Dermis blood vessel endothelial cell (primary cell): ENCODE measurements at regions not wholly inside any gene's neighbourhood (a gene's known extent, or its start where the extent isn't known, plus 50 kb on each side); places are given as distances from the start of the nearest gene placed in this dataset.
"Not testable (repeated sequence)": the region's sequence is repeated elsewhere in the genome, so short reads cannot be mapped to it uniquely, and the experiment has no call there.

Experiments used
- DNase-seq: peaks from one replicate; pipeline ENCODE4 v3.0.0; 2010

DNA sequence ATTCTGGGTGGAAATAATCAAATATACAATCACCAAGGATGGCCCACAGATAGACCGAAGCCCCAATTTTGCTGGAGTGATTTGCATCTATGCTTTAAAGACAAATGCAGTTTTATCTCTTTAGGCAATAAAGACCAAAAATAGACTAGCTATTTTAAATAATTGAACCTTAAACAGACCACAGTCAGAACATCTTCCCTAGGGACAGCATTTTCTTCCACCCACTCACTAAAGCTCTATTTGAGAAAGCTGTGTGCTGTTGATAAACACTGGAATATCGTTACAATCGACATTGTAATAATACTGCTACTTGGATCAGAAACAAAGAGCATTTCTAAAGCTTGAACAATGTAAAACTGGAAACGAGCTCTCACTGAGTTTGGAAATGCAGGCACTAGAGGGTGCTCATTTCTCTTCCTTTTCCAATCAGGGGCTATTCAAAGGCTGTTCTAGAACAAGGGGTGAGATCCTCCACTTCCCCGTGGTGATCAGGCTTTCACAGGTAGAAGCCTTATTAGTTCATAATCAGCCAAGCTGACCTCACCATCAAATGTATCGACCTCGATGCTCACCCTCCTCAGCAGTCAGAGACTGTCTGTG lies 209.3 kb upstream of the PRSS58 start:
- DNase-seq: not testable (repeated sequence)

DNA sequence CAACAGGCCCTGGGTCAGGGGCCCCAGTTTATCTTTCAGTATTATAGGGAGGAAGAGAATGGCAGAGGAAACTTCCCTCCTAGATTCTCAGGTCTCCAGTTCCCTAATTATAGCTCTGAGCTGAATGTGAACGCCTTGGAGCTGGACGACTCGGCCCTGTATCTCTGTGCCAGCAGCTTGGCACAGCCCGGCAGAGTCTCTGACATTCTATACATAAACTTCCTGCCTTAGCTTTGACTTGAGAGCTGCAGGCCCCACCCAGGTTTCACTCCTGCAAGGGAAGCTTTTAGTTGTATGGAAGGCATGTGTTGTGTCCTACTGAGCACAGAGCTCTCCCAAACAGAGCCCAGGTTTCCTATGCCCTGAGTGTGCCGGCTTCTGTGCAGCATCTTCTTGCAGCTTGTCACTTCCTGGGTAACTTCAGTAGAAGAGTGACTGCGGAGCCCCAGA lies 205.6 kb upstream of the PRSS58 start:
- DNase-seq: no peak

DNA sequence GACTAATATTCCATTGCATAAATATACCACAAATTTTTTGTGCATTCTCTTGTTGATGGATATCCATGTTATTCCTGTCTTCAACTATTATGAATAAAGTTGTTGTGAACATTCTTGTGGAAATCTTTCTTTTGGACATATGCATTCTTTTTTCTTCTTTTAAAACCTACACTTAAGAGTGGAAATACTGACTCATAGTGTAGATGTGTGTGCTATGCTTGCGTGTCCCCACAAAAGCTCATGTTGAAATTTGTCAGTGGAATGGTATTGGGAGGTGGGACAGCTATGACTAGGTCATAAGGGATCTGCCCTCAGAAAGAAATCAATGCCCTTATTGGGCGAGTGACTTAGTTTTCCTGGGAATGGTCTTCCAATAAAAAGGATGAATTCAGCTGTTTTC lies 203.6 kb upstream of the PRSS58 start:
- no peak for DNase-seq

DNA sequence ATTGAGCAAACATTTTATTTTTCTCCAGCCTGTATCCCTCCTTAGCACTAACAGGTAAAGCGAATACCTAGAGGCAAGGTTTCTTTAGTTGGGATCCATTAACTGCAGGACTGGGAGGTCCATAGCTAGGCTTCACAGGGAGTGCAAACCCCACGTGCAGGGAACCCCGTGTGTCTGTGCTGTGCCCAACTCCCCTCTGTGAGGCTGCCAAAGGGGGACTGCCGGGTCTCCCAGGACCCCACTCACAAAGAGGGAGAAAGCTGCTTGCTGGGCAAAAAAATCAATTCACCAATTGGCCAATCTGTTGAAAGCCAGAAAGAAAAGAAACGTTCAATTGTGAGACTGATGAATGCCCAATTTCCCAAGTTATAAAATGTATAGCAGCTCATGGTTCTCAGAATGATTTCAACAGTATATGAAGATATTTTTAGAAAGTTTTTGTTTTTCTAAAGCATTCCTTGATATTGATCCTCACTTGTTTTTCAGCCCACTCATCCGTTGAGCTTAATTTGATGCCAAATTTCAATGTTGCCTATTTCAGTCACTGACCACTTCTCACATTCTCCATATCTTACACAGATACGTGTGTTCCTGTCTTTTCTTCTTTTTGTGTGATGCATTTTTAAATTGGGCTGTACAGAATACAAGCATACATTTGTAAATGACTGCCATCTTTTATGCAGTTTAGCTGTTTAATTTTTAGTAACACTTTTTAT lies 202.7 kb upstream of the PRSS58 start:
- DNase-seq: no peak

DNA sequence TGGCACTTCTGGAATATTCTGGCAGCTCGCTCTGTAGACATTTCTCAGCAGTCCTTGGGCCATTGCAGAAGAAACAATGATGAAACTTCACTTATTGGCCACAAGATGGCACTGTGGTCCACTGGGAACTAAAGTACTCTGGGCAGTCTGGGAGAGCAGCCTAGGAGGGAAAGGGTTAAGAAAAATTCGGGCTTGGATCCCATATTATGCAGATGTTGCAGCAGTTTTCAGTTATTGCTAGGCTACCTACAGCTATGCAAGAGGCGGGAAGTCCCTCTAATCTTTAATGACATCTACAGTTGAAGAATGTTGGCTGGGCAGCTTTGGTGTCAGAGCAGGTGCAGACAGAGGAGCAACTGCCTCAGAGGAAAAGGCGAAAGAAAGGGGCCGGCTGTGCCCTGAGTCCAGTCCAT lies 201.7 kb upstream of the PRSS58 start:
- peak; percentile 81 for DNase-seq

DNA sequence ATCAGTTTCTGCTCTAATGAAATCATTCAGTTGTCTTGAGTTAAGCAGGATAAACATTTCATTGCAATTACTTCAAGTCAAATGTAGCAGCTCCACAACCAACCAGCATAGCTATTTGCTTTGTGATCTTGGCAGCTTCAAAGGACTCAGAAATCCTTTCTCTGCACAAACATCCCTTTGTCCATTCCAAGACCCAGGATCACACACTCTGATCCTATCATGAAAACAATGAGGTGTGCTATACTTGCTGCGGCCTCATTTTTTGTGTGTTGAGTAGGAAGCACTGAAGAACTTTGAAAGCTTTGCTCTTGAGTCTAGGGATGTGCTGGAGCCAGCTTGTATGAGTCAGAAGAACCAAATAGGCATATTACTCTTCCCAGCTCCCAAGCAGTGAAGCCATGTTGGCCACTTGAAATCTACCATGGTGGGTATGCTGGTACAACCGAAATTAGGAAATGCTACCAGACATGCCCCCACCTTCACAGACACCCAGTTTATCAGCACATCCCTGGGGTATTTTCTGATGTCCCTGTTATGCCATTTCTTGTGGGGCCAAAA lies 199.4 kb upstream of the PRSS58 start:
- DNase-seq: no peak

DNA sequence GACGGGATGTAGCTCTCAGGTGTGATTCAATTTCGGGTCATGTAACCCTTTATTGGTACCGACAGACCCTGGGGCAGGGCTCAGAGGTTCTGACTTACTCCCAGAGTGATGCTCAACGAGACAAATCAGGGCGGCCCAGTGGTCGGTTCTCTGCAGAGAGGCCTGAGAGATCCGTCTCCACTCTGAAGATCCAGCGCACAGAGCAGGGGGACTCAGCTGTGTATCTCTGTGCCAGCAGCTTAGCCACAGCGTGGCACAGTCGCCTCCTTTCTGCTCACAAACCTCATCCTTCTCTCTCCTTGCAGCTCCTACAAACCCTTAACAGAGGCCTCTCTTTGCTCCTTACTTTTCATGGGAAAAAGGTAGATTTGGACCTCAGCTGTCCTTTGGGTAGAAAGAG lies 197.5 kb upstream of the PRSS58 start:
- no peak for DNase-seq

DNA sequence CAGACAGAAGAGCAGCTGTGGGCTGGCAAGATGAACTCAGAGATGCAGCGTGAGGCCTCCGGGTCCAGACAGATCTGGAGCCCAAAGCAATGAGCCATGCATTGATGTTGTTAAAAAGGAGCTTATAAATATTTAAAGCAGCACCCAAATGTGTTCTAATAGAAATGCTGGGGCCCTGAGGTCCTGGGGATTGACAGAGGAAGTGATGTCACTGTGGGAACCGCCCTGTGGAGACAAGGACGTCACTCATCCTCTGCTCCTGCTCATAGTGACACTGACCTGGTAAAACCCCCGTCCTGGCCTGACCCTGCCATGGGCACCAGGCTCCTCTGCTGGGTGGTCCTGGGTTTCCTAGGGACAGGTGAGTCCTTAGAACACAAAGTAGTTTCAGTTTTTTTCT lies 197.0 kb upstream of the PRSS58 start:
- DNase-seq: no peak

DNA sequence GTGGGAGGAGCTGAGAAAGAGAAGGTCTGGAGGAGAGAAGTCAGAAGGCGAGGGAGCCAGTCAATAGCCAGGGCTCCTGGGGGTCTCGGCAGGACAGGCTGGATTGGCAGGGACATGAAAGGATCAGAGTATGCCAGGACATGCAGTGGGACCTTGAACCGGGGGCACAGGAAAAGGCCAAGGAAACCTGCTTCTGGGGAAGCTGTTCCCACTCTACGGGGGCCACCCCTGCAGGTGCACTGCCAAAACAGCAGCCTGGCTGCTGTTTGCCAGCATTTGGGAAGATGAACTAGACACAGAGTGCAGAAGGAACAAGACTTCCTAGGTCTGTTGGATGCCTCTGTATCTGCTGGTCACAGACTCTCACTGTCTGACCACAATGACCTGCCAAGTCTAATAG lies 194.9 kb upstream of the PRSS58 start:
- no peak for DNase-seq

DNA sequence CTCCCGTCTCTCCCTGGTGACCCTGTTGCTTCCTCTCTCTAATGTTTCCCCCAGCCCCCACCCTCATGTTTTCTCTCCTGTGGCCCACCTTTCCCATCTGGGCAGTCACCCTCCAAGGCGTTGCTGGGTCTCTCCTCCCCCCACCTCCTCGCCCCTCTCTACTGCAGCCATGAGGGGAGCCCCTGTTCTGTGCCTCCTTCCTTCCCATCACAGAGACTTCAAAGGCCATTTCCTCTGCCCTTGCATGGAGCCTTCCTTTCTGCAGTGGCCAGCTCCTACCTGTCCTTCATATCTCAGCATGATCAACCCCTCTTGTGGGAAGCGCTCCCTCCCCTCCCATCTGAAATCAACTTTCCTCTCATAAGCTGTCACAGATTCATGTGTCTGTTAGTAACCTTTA lies 194.0 kb upstream of the PRSS58 start:
- no peak for DNase-seq

DNA sequence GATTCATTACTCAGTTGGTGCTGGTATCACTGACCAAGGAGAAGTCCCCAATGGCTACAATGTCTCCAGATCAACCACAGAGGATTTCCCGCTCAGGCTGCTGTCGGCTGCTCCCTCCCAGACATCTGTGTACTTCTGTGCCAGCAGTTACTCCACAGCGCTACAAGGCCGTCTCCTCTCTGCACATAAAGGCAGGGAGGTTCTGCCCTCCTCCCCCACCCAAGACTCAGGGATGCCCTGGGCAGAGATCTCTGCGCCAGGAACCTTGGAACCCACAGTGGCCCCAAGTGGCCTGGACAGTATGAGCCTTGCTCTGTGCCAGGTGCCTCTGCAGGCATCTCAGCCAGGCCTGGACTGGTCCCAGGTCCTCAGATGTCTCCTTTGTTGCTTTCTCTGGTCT lies 193.4 kb upstream of the PRSS58 start:
- DNase-seq: no peak

DNA sequence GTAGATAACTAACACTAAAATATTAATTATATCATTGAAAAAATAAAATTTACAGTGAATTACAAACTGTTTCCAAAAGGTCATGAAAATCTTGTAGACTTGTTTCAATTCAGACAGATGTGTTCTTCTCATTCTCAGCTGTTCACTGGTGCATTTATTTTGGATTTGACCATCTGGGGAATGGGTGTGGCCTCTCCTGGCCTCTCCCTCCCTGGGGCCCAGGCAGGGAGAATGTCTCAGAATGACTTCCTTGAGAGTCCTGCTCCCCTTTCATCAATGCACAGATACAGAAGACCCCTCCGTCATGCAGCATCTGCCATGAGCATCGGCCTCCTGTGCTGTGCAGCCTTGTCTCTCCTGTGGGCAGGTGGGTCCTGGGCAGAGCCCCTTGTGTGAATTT lies 192.8 kb upstream of the PRSS58 start:
- DNase-seq: no peak

DNA sequence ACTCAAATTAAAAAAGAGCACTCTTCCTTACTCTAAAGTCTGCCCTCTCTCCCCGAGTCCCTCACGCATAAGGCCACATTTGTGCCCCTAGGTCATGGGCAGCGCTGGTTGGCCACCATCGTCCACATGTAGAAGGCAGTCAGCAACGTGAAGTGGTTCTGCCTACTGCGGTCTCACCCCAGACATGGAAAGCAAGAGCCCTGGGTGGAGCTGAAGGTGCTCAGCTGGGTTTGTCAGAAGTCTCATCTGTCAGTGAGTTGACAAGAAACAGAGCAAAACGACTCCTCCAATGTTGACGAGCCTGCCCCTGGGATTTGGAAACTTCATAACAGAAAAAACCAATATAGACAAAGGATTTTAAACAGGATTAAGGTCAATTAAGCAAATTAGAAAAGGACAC lies 192.3 kb upstream of the PRSS58 start:
- no peak for DNase-seq

DNA sequence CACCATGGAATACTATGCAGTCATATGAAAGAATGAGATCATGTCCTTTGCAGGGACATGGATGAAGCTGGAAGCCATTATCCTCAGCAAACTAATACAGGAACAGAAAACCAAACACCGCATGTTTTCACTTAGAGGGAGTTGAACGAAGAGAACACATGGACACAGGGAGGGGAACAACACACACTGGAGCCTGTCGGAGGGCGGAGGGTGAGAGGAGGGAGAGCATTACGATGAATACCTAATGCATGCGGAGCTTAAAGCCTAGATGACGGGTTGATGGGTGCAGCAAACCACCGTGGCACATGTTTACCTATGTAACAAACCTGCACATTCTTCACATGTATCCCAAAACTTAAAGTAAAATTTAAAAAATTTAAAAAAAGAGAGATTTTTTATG lies 191.0 kb upstream of the PRSS58 start:
- DNase-seq: not testable (repeated sequence)

DNA sequence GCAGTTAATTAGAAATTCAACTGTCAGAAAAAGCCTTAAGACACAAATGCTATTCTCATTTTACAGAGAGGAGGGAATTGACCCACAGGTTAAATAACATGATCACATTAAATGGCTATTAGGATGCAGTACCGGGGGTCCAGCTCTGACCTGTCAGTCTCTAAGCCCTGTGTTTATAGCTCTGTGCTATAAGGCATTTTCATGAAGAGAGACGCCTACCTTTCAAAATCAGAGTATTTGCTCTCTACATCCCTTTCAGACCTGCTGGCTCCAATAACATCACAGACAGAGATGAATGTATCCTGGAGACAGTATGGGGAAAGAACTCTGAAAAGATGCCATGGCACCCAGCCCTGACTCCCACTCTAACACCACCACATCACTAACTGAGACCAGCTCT lies 189.9 kb upstream of the PRSS58 start:
- DNase-seq: no peak

DNA sequence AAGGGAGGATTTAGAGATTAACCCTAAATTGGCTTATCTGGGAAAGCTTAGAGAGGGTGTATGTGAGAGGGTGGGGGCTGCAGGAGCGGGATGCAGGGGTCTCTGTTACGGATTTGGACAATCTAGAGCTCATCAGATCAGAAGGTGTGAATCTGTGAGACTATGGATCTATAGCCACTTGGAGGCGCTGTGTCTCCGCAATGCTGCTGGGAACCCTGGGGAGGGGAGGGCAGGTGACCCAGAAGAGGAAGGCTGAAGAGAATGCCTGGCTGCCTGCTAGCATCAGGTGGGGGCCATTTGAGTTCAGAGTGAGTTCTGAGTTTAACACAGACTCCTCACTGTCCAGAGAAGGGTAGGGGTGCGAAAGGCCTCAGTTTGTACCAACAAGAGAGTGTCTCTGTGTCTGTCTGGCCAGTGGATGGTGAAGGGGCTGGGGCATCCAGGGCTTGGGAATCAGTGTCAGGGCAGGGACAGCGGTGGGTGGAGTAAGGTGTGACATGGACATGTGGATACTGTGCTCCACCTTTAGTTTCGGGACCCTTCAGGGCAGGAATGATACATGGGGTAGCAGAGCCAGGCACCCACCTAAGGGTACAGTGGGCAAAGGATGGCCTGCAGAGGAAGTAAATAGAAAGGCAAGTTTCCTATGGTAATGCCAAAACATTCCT lies 187.3 kb upstream of the PRSS58 start:
- no peak for DNase-seq

DNA sequence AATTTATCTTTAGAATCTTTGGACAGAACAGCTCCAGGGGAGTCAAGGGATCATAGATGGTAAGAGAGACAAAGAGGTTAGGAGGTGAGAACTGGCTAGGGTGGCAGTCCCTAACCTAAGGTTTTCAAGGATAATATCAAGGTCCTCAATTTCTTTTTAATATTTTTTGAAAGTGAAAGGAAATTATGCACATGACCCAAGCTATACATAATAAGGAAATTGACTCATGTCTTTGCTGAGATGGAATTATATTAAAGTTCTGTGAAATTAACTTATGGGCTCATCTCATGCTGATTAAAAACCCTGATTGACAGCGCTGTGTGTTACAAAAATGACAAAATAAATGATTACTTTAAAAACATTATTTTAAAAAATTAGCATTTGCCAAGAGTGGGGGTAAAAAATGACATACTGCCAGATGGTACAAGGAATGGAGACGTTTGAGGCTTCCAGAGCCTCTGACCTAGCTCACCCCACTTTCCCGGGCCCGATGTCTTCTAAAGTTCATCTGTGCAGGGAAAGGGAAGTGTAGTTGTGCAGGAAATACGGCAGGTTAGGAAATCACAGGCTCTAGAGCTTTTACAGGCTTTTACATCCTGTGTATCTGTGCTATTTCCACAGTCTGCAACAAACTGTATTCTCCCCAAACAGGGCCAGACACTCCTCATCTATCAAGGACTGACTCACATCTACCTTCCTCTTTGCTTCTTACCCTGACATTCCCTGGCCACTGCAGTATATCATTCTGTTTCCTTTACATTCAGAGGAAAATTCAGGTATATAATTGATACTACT lies 185.6 kb upstream of the PRSS58 start:
- peak; percentile 43 for DNase-seq

DNA sequence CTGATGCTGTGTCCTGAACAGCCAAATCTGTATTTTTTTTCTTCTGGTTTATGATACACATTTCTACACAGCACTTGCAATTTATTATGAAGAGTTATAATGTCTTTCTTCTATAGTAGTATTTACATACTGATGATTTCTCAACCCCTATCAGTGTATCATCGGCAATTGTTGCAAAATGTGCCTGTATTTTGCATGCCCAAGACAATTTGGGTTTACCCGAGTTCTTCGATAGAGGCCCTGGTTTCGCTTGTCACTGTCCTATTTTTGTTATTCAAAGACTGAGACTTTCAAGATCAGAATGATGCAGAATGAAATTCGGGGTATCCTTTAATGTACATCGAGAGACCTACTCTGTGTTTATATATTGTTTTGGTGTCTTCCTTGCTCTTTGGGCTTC lies 184.5 kb upstream of the PRSS58 start:
- DNase-seq: no peak

DNA sequence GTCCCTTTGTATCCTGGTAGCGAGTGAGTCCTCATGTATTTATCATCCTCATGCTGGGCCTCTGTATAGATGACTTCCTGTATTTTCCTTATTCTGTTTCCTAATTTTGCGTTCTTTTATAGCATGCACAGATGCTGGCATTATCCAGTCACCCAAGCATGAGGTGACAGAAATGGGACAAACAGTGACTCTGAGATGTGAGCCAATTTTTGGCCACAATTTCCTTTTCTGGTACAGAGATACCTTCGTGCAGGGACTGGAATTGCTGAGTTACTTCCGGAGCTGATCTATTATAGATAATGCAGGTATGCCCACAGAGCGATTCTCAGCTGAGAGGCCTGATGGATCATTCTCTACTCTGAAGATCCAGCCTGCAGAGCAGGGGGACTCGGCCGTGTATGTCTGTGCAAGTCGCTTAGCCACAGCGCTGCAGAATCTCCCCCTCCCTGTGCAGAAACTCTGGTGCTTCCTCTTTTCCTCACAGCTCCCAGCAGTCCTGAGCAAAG lies 183.1 kb upstream of the PRSS58 start:
- no peak for DNase-seq

DNA sequence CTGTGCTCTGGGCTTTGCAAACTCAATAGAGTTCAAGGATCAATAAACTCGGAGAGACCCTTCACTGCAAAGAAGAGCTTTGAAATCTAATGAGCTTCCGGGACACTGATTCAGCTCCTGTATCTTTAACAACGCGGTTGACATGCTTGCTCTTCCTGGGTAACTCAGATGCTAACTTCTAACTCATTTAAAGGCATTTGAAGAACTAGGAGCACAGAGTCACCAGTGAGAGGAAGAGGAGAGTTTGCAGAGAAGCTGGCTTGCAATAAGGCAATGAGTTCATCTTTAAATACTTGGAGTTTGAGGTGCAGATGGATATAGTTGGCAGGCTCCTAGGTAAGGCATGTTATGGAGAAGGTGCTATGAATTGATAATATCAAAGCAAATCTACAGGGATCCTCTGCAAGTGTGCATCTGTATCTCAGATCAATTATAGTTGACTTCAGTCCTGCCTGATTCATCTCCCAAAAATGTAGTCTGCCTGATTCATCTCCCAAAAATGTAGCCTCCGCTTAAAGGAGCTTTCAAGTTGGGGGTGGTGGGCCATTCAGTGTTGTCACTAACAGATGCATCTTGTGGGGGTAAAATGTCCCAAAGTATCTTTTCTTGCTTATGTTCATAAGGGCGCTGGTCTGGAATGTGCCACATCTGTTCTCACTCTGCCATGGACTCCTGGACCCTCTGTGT lies 182.5 kb upstream of the PRSS58 start:
- peak; percentile 52 for DNase-seq

DNA sequence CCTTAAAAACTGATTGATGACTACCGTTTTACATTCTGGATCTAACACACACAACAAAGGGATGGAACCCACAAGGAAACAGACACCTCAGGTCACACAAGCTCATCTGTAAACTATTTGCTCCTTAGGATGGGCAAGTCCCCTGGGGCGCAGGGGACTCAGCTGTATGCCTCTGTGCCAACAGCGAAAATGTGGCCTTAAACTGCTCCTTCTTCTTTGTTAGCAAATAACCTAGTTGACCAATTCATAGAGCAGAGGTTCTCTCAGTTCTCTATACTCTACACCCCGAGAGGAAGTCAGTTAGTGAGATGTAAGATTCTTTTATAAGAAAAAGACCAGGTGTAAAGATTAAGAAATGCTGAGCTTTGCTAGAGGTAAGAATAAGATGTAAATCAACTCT lies 181.9 kb upstream of the PRSS58 start:
- no peak for DNase-seq

DNA sequence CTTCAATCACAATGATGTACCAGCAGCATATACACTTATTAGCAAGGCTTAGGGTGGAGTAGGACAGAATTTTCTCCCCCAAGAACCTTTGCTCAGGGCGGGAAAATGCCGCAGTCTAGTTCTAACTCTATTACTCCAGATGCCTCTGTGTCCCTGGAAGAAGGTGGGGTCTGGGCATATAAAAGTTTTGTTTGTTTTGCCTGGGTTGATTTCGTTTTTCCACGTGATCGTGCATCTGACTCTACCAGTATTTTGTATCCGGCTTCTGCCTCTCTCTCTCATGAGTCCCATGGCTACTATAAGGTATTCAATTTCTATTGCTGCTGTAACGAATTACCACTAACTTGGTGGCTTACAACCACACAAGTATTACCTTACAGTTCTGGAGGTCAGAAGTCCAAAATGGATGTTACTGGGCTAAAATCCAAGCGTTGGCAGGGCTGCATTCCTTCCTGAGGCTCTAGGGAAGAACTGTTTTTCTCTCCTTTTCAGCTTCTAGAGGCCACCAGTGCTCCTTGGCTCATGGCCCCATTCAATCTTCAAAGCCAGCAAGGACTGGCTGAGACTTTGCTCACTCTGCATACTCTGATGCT lies 181.2 kb upstream of the PRSS58 start:
- no peak for DNase-seq
